ENCODE measurements at regions not wholly inside any gene's neighbourhood (a gene's known extent, or its start where the extent isn't known, plus 50 kb on each side); places are given as distances from the start of the nearest gene placed in this dataset.

GRCh38 chr6:4322134-4322845, 186.9 kb upstream of the ECI2 start:
- CTCF ChIA-PET = no interaction called here
- TF ChIP-seq FOXK2 (IDR thresholded peaks at IDR 0.05) = no peak
- TF ChIP-seq SUZ12 (IDR thresholded peaks at IDR 0.05) = no peak
- no peak for TF ChIP-seq ELF4 (IDR thresholded peaks at IDR 0.05)
- no peak for TF ChIP-seq PKNOX1 (IDR thresholded peaks at IDR 0.05)
- TF ChIP-seq L3MBTL2 (conservative IDR thresholded peaks at IDR 0.05) = no peak
- no peak for TF ChIP-seq FOXA1 (IDR thresholded peaks at IDR 0.05)
- TF ChIP-seq SP1 (IDR thresholded peaks at IDR 0.05) = no peak
- no peak for TF ChIP-seq CTBP1 (IDR thresholded peaks at IDR 0.05; ENCODE audit: borderline replicate concordance)
- TF ChIP-seq FOXM1 (IDR thresholded peaks at IDR 0.05; ENCODE audit: borderline replicate concordance) = no peak
- TF ChIP-seq HDGF (IDR thresholded peaks at IDR 0.05; ENCODE audit: borderline replicate concordance) = no peak
- no peak for TF ChIP-seq LEF1 (IDR thresholded peaks at IDR 0.05; ENCODE audit: borderline replicate concordance)
- TF ChIP-seq NFRKB (IDR thresholded peaks at IDR 0.05) = no peak
- TF ChIP-seq BHLHE40 (IDR thresholded peaks at IDR 0.05; ENCODE audit: borderline replicate concordance) = no peak
- no peak for TF ChIP-seq ARNT (IDR thresholded peaks at IDR 0.05)
- no peak for TF ChIP-seq TARDBP (IDR thresholded peaks at IDR 0.05)
- no peak for TF ChIP-seq ZNF384 (IDR thresholded peaks at IDR 0.05)
- DNase-seq (ENCODE audit: extremely low spot score) = no peak
- POLR2A ChIA-PET = interaction anchor here (0.9 to 1.0 kb wide), 2 partner anchors 304 to 704 kb away, joined by 3 to 4 read pairs; no protein-coding TSS in a partner anchor

- CTCF ChIA-PET = no interaction called here
- POLR2A ChIA-PET = no interaction called here
- TF ChIP-seq FOXK2 (IDR thresholded peaks at IDR 0.05) = no peak
- TF ChIP-seq FOXM1 (IDR thresholded peaks at IDR 0.05; ENCODE audit: borderline replicate concordance) = 0 out of 2 replicates have a peak, but pooled peaks have one; percentile 45
- peak; percentile 95 for TF ChIP-seq FOXA1 (IDR thresholded peaks at IDR 0.05)
- no peak for TF ChIP-seq HDGF (IDR thresholded peaks at IDR 0.05; ENCODE audit: borderline replicate concordance)
- TF ChIP-seq PKNOX1 (IDR thresholded peaks at IDR 0.05) = peak; percentile 96
- peak; percentile 58; the same call in 1 of the 2 replicates for TF ChIP-seq LEF1 (IDR thresholded peaks at IDR 0.05; ENCODE audit: borderline replicate concordance)
- peak; percentile 89 for TF ChIP-seq CTBP1 (IDR thresholded peaks at IDR 0.05; ENCODE audit: borderline replicate concordance)
- no peak; the same call in 1 of the 2 replicates for TF ChIP-seq ARNT (IDR thresholded peaks at IDR 0.05)
- no peak for TF ChIP-seq L3MBTL2 (conservative IDR thresholded peaks at IDR 0.05)
- peak; percentile 43 for DNase-seq (ENCODE audit: extremely low spot score)
These were observed 185.5 kb upstream of the ECI2 start for GRCh38 chr6:4320860-4321259.

- no peak for DNase-seq (ENCODE audit: extremely low spot score)
- POLR2A ChIA-PET = no interaction called here
These were observed 184.8 kb upstream of the ECI2 start for GRCh38 chr6:4319981-4320683.

GRCh38 chr6:4318321-4318720, 182.9 kb upstream of the ECI2 start:
- POLR2A ChIA-PET = no interaction called here
- TF ChIP-seq L3MBTL2 (conservative IDR thresholded peaks at IDR 0.05) = no peak
- TF ChIP-seq ZNF384 (IDR thresholded peaks at IDR 0.05) = no peak
- no peak for TF ChIP-seq LEF1 (IDR thresholded peaks at IDR 0.05; ENCODE audit: borderline replicate concordance)
- no peak for TF ChIP-seq FOXM1 (IDR thresholded peaks at IDR 0.05; ENCODE audit: borderline replicate concordance)
- no peak for TF ChIP-seq HDGF (IDR thresholded peaks at IDR 0.05; ENCODE audit: borderline replicate concordance)
- TF ChIP-seq FOXK2 (IDR thresholded peaks at IDR 0.05) = no peak
- TF ChIP-seq ARNT (IDR thresholded peaks at IDR 0.05) = no peak
- TF ChIP-seq BHLHE40 (IDR thresholded peaks at IDR 0.05; ENCODE audit: borderline replicate concordance) = no peak
- TF ChIP-seq FOXA1 (IDR thresholded peaks at IDR 0.05) = no peak
- TF ChIP-seq SP1 (IDR thresholded peaks at IDR 0.05) = no peak
- no peak for TF ChIP-seq CTBP1 (IDR thresholded peaks at IDR 0.05; ENCODE audit: borderline replicate concordance)
- TF ChIP-seq TARDBP (IDR thresholded peaks at IDR 0.05) = no peak
- TF ChIP-seq PKNOX1 (IDR thresholded peaks at IDR 0.05) = no peak
- TF ChIP-seq NFRKB (IDR thresholded peaks at IDR 0.05) = no peak
- no peak for TF ChIP-seq SUZ12 (IDR thresholded peaks at IDR 0.05)
- no peak for TF ChIP-seq ELF4 (IDR thresholded peaks at IDR 0.05)
- CTCF ChIA-PET = no interaction called here
- no peak for DNase-seq (ENCODE audit: extremely low spot score)

More at GRCh38 chr6:4319981-4320683, 184.8 kb upstream of the ECI2 start:
- CTCF ChIA-PET = no interaction called here
- TF ChIP-seq L3MBTL2 (conservative IDR thresholded peaks at IDR 0.05) (no peak), NFRKB (IDR thresholded peaks at IDR 0.05) (no peak)

- TF ChIP-seq PKNOX1 (IDR thresholded peaks at IDR 0.05) (no peak), SP1 (IDR thresholded peaks at IDR 0.05) (no peak), L3MBTL2 (conservative IDR thresholded peaks at IDR 0.05) (no peak), FOXA1 (IDR thresholded peaks at IDR 0.05) (no peak), LEF1 (IDR thresholded peaks at IDR 0.05; ENCODE audit: borderline replicate concordance) (no peak), FOXM1 (IDR thresholded peaks at IDR 0.05; ENCODE audit: borderline replicate concordance) (no peak), FOXK2 (IDR thresholded peaks at IDR 0.05) (no peak), SUZ12 (IDR thresholded peaks at IDR 0.05) (no peak), ELF4 (IDR thresholded peaks at IDR 0.05) (no peak), NFRKB (IDR thresholded peaks at IDR 0.05) (no peak)
- ChIA-PET CTCF (interaction anchor here (0.6 to 1.1 kb wide), 2 partner anchors 83 to 567 kb away, joined by 3 read pairs; no protein-coding TSS in a partner anchor), POLR2A (no interaction called here)
- no peak for DNase-seq (ENCODE audit: extremely low spot score)
These were observed 181.6 kb upstream of the ECI2 start for GRCh38 chr6:4316867-4317400.

All from HEK293T (cell line).